ENCODE measurements at regions not wholly inside any gene's neighbourhood (a gene's known extent, or its start where the extent isn't known, plus 50 kb on each side); places are given as distances from the start of the nearest gene placed in this dataset.
A peak's percentile ranks its signal among the peaks of the same experiment; 100 is the strongest.
"Not testable (repeated sequence)": the region's sequence is repeated elsewhere in the genome, so short reads cannot be mapped to it uniquely, and the experiment has no call there.

GRCh38 chr20:5452286-5452685 is 135.5 kb upstream of the PROKR2 start:
- DNase-seq = not testable (repeated sequence)

GRCh38 chr20:5451643-5452210 is 135.0 kb upstream of the PROKR2 start:
- DNase-seq = no peak

- DNase-seq = peak; percentile 66
Observed at GRCh38 chr20:5448449-5449118, 131.8 kb upstream of the PROKR2 start.

GRCh38 chr20:5447188-5447587 is 130.4 kb upstream of the PROKR2 start:
- DNase-seq = no peak

- no peak for DNase-seq
Observed at GRCh38 chr20:5445611-5446010, 128.9 kb upstream of the PROKR2 start.

- DNase-seq = peak; percentile 23
Observed at GRCh38 chr20:5442101-5442500, 125.3 kb upstream of the PROKR2 start.

- DNase-seq = no peak
Observed at GRCh38 chr20:5434116-5434515, 117.4 kb upstream of the PROKR2 start.

GRCh38 chr20:5433352-5433751 is 116.6 kb upstream of the PROKR2 start:
- peak; percentile 74 for DNase-seq

GRCh38 chr20:5432030-5432429 is 115.3 kb upstream of the PROKR2 start:
- no peak for DNase-seq

GRCh38 chr20:5430670-5431069 is 113.9 kb upstream of the PROKR2 start:
- no peak for DNase-seq

- DNase-seq = no peak
Observed at GRCh38 chr20:5426026-5426425, 109.3 kb upstream of the PROKR2 start.

GRCh38 chr20:5416086-5416485 is 99.3 kb upstream of the PROKR2 start:
- DNase-seq = no peak

GRCh38 chr20:5413394-5413793 is 96.6 kb upstream of the PROKR2 start:
- no peak for DNase-seq

- no peak for DNase-seq
Observed at GRCh38 chr20:5410470-5410869, 93.7 kb upstream of the PROKR2 start.

GRCh38 chr20:5402903-5403531 is 86.3 kb upstream of the PROKR2 start:
- DNase-seq = peak; percentile 20

GRCh38 chr20:5401277-5401875 is 84.6 kb upstream of the PROKR2 start:
- peak; percentile 11 for DNase-seq

GRCh38 chr20:5400164-5400762 is 83.5 kb upstream of the PROKR2 start:
- DNase-seq = no peak

GRCh38 chr20:5397393-5397792 is 80.6 kb upstream of the PROKR2 start:
- DNase-seq = no peak

- no peak for DNase-seq
Observed at GRCh38 chr20:5395932-5396727, 79.4 kb upstream of the PROKR2 start.

GRCh38 chr20:5393218-5393870 is 76.6 kb upstream of the PROKR2 start:
- DNase-seq = peak; percentile 89

GRCh38 chr20:5390720-5391119 is 74.0 kb upstream of the PROKR2 start:
- DNase-seq = peak; percentile 21

GRCh38 chr20:5386846-5387245 is 70.1 kb upstream of the PROKR2 start:
- not testable (repeated sequence) for DNase-seq

Data from NCI-H1694 (cell line).